Fibroblast of the conjunctiva (primary cell): ENCODE measurements at regions not wholly inside any gene's neighbourhood (a gene's known extent, or its start where the extent isn't known, plus 50 kb on each side); places are given as distances from the start of the nearest gene placed in this dataset.
"Not testable (repeated sequence)": the region's sequence is repeated elsewhere in the genome, so short reads cannot be mapped to it uniquely, and the experiment has no call there.

Experiments
- DNase-seq: peaks from one replicate; pipeline ENCODE4 v3.0.0-alpha.2; 2010; ENCODE audit warnings: low read depth

DNA sequence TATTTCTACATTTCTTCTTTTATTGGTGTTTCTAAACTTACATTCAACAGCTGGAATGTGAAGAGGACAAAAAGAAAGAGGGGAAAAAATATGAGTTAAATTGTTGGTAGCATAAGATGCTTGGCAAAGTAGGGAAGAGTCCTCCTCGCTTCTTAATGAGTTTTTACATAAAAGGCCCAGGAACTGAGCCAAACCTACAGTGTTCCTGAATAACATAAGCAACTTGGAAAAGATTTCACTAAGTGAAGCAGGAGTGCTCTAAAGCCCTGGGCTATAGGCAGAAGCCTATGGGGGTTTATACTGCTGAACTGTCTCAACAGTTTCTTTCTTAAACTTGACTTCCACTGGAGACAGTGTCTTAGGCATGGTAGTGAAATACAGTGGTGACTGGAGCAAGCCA is 115.0 kb upstream of the USP25 start:
- no peak for DNase-seq

DNA sequence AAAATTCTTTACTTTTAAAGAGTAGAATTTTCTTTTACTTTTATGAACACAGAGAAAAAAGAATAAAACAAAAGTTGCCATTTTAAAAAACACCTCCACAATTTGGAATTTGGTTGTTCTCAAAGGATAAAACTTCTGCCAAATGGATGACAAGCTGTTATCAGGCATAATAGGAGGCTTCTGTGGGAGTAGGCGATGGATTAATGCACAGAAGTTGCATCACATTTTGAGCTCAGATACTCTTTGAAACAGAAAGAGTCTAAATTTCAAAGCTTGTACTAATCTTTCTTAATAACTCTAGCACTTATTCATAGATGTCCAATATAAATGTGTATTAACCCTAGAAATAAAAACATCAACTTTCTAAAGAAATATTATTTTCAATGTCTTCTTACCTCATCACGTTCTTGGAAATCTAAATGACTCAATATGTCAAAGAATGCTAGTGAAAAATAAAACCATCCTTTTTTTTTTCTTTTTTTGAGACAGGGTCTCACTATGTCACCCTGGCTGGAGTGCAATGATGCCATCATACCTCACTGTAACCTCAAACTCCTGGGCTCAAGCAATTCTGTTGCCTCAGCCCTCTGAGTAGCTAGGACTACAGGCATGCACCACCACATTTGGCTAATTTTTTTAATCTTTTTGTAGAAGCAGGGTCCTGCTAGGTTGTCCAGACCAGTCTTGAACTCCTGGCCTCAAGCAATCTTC is 112.8 kb upstream of the USP25 start:
- DNase-seq, result no peak

DNA sequence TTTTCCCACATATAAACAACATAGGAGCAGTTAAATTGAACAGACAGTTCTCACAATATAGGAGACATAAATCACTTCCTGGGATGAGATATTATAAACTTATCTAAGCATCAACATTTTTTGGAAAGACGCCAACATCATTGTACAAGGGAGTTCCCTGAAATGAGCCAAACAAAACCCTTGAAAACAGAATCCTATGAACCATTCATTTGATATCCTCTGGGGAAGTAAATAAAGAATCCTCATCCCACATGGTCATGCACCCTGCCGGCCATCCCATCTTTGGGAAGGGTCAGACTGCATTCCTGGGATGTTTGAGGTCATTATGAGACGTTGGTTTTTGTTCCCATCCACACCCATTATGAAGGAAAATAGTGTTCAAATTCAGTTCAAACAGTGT is 111.8 kb upstream of the USP25 start:
- DNase-seq, result peak; percentile 13

GRCh38 chr21:15620892-15621291 is 108.9 kb upstream of the USP25 start:
- no peak for DNase-seq

GRCh38 chr21:15624646-15625045 is 105.1 kb upstream of the USP25 start:
- no peak for DNase-seq

- DNase-seq, result no peak
Observed at GRCh38 chr21:15625363-15625762, 104.4 kb upstream of the USP25 start.

- DNase-seq, result no peak
Observed at GRCh38 chr21:15626031-15626430, 103.8 kb upstream of the USP25 start.

- no peak for DNase-seq
Observed at GRCh38 chr21:15627011-15627410, 102.8 kb upstream of the USP25 start.

DNA sequence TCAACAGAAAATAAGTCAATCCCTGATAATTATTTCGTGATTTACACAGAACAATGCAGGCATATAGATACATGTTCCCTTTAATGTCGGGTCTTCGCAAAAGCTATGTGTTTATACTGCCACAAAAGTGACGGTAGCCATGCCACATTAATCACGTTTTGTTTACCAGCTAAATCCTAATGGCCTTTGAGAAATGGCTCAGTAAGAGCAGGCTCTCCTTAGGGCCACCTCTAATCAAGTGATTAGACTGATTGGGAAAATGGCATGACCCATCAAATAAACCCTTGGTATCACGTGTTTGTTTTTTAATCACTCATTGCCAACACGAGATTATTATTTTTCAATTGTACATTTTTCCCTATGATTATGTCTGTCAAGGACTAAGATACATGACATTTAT is 102.0 kb upstream of the USP25 start:
- DNase-seq, result no peak

GRCh38 chr21:15631342-15631741 is 98.4 kb upstream of the USP25 start:
- peak; percentile 38 for DNase-seq

GRCh38 chr21:15634541-15634940 is 95.2 kb upstream of the USP25 start:
- not testable (repeated sequence) for DNase-seq

DNA sequence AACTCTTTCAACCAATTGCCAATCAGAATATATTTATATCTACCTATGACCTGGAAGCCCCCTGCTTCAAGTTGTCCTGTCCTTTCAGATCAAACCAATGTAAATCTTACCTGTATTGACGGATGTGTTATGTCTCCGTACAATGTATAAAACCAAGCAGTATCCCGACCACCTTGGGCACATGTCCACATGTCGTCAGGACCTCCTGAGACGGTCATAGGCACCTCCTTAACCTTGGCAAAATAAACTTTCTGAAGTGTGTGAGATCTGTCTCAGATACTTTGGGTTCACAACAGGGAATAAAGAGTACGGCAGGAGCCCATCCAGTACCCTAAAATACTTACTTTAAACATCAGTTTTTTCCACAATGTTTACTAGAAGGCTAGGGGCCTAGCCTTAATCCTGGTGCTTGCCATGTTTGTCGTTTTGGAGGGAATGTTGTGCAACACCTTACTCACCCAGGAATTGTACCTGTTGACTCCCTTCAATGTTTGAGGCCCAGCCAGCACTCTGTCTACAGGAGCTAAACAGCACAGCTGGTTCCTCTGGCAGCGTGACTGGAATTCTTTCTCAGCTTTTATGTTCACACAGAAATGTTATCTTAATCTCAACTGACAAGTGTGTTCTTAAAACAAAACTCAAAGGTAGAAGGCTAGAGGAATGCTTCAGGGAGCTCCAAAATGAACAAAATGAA is 90.8 kb upstream of the USP25 start:
- DNase-seq, result no peak

DNA sequence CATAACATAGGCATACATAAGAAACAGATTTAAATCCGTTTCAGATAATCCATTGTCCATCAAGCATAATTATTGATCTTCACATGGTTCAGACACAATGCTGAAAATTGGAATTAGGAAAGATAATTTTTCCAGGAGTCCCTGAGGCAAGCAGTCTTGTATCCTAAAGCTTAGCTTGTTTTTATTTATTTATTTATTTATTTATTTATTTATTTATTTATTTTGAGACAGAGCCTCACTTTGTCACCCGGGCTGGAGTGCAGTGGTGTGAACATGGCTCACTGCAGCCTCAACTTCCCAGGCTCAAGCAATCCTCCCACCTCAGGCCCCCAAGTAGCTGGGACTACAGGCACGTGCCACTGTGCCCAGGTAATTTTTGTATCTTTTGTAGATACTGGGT is 89.7 kb upstream of the USP25 start:
- DNase-seq, result not testable (repeated sequence)

- no peak for DNase-seq
Observed at GRCh38 chr21:15644489-15644888, 85.3 kb upstream of the USP25 start.

DNA sequence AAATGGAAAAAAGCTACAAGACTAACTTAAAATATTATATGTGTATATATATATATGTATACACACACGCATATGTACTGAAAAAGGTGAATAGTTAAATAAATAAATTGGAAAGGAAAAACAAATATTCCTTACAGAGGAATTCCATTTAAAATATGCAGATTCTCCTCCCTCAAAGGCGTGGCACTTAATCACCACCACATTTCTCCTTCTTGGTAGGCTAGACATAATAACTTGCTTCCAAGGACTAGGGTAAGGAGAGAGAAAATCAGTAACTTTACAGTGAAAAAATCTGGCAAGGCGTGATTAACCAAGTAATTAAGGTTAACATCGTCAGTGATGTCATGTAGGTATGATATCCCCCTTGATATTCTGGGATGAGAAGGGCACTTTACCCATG is 84.0 kb upstream of the USP25 start:
- no peak for DNase-seq

DNA sequence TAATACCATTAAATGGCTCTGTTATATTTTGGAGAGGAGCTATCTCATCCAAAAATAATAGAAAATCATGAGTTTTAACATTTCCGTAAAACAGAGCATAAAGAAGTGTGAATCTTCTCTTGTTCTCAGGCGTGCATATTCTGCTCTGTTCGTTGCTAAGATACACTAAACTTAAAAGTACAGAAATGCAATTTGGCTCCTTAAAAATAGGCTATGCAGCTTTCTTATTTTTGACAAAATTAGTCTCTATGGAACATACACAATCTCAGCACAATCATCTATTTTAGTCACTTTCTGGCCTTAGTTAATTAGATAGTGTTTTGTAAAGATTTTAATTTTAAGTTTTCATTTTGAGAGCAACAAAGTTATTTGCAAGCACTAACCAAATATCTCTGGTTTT is 79.0 kb upstream of the USP25 start:
- no peak for DNase-seq

DNA sequence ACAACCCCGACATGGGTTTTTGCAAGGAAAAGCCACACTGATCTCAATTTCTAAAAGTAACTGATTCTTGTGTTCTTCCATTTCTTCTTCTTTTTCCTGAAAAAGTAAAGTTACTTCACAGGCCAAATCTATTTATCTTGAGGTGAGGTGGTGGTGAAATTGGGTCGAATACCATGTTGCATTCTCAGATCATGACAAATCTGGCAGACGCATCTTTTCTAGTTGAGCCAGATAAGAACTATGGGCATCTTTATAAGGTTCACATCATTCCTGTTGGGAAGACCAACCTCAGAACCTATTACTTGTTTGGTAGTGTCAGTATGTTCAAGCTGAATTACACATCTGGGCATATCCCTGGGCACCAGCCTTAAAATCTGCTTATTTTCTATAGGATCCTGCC is 78.6 kb upstream of the USP25 start:
- DNase-seq, result no peak

GRCh38 chr21:15653710-15654109 is 76.1 kb upstream of the USP25 start:
- DNase-seq, result no peak

DNA sequence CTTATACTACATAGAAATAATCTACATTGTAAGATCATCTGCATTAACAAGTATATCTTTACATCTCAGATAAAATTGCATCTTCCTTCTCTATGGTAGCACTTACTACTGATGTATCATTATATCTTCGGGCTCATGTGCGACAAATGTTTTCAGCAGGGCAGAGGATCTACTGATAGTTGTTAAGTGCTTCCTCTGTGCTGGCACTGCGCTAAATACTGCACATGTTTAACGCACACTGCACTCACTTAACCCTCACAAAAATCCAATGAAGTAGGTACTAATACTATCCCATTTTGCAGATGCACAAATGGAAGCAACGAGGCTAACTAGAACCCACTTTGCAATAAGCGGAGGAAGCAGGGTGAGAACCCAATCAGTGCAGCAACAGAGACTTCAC is 75.6 kb upstream of the USP25 start:
- DNase-seq, result no peak

DNA sequence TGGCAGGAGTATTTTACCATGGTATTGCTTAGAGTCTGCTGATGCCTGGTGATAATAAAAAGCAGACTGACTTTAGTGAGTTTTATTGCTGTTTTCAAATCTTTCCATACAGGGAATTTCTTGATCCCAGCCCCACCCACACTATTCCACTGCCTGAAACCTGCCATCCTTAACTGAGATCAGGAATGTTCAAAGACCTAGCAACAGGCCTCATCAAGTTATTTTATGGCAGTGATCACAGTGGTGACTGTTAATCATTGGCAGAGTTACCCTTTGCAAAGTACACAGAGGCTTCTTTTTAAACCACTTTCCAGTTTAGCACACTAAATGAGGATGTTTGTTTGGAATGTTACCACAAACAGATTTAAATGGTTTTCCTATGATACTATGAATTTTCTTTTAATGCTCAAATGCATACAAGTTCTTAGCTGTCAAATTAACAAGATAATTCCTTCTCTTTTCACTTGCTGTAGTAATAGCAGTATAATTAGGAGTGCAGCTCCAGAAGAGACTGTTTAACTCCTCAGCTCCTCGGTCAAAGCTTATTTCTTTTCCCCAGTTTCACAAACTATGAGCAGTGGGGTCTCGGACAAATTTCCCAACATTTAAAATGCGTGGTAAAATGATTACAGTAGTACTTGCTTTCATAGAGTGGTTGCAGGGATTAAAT is 69.9 kb upstream of the USP25 start:
- no peak for DNase-seq

DNA sequence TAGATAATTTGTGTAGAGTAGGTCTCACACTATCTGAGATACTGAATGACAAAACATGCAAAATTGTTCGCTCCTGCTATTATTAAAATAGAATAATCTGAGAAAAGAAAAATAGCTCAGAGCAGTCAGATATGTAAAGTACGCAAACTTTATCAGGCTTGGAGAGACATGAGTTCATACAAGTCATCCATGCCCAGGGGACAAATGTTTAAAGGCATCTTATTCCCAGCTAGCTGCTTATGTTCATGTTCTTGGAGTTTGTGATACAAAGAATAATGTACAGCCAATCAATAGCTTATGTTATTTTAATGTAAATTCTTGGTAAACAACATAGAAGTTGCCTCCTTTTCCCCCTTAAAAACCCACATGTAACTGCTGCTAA is 69.4 kb upstream of the USP25 start:
- no peak for DNase-seq

DNA sequence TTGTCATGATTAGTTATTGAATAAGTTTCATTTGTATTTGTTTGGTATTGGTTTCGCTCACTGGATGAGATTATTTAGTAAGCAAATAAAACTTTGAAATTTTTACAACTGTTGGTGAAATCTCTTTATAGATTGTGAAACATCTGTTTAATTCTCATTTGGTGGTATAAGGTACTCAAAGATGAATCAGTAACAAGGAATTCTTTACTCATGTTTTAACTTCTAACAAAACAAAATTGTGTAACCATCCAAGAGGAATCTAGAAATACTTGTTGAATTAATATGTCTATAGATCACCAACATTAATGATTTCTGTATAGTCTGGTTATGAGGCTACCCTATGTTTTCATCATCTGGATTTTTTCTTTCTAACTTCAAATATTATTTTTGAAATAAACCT is 62.8 kb upstream of the USP25 start:
- DNase-seq, result peak; percentile 20

GRCh38 chr21:15667819-15668218 is 62.0 kb upstream of the USP25 start:
- no peak for DNase-seq
